ENCODE measurements at regions not wholly inside any gene's neighbourhood (a gene's known extent, or its start where the extent isn't known, plus 50 kb on each side); places are given as distances from the start of the nearest gene placed in this dataset.

- no peak for TF ChIP-seq CTCF (IDR thresholded peaks at IDR 0.05; ENCODE audit: low read depth, low read length, missing control alignments)
- no peak overlapping the region for H3K4me3 ChIP-seq (replicated peaks; ENCODE audit: low read depth, low read length)
- no peak for DNase-seq (ENCODE audit: extremely low read depth, low read depth)
Measured at GRCh38 chr5:19352120-19352519, 635.9 kb downstream of the CDH18 start.

- no peak for TF ChIP-seq CTCF (IDR thresholded peaks at IDR 0.05; ENCODE audit: low read depth, low read length, missing control alignments)
- H3K4me3 ChIP-seq (replicated peaks; ENCODE audit: low read depth, low read length), result no peak overlapping the region
- DNase-seq (ENCODE audit: extremely low read depth, low read depth), result no peak
Measured at GRCh38 chr5:19369048-19369447, 619.0 kb downstream of the CDH18 start.

- H3K4me3 ChIP-seq (replicated peaks; ENCODE audit: low read depth, low read length), result no peak overlapping the region
- no peak for TF ChIP-seq CTCF (IDR thresholded peaks at IDR 0.05; ENCODE audit: low read depth, low read length, missing control alignments)
- DNase-seq (ENCODE audit: extremely low read depth, low read depth), result no peak
Measured at GRCh38 chr5:19369561-19369960, 618.4 kb downstream of the CDH18 start.

GRCh38 chr5:19370655-19371386, 617.2 kb downstream of the CDH18 start:
- no peak for TF ChIP-seq CTCF (IDR thresholded peaks at IDR 0.05; ENCODE audit: low read depth, low read length, missing control alignments)
- no peak overlapping the region for H3K4me3 ChIP-seq (replicated peaks; ENCODE audit: low read depth, low read length)

GRCh38 chr5:19388391-19388790, 599.6 kb downstream of the CDH18 start:
- DNase-seq (ENCODE audit: extremely low read depth, low read depth), result no peak
- TF ChIP-seq CTCF (IDR thresholded peaks at IDR 0.05; ENCODE audit: low read depth, low read length, missing control alignments), result no peak
- H3K4me3 ChIP-seq (replicated peaks; ENCODE audit: low read depth, low read length), result no peak overlapping the region

More at GRCh38 chr5:19370655-19371386, 617.2 kb downstream of the CDH18 start:
- no peak for DNase-seq (ENCODE audit: extremely low read depth, low read depth)

- DNase-seq (ENCODE audit: extremely low read depth, low read depth), result no peak
- no peak for TF ChIP-seq CTCF (IDR thresholded peaks at IDR 0.05; ENCODE audit: low read depth, low read length, missing control alignments)
- H3K4me3 ChIP-seq (replicated peaks; ENCODE audit: low read depth, low read length), result no peak overlapping the region
Measured at GRCh38 chr5:19401032-19401431, 587.0 kb downstream of the CDH18 start.

All from HFF-Myc (cell line).